ENCODE measurements at regions not wholly inside any gene's neighbourhood (a gene's known extent, or its start where the extent isn't known, plus 50 kb on each side); places are given as distances from the start of the nearest gene placed in this dataset.
A peak's percentile ranks its signal among the peaks of the same experiment; 100 is the strongest.

DNA sequence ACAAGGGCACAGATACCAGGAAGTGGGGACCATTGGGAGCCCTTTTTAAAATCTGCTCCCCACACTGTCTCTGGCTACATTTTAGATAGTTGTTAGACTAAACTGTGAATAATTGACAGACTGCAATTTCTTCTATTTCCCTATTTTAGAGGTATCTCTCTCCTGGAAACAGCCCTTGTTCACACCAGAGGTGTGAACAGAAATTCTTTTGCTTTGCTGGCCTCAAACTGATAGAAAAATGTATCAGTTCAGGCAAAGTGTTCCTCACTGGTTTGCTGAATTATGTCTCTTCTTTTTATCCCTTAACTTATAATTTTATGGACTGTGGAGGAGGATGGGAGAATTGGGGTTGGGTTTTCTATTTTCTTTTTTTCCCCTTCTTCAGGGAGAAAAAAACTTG lies 513.2 kb upstream of the SULF2 start:
- Histone ChIP-seq H4K8ac (ENCODE audit: low read length) (no peak overlapping the region), H3K14ac (ENCODE audit: low read length in 2 of 2) (no peak overlapping the region), H2AK5ac (ENCODE audit: low read length, severe bottlenecking) (peak overlapping the region; percentile 97), H3K9me3 (ENCODE audit: control insufficient read depth, low read length) (peaks cover 3% of the 10 kb centered on the region), H3K4me2 (ENCODE audit: low read length, poor library complexity, severe bottlenecking) (no peak overlapping the region), H3K27me3 (ENCODE audit: control insufficient read depth in 1 of 2, insufficient read depth in 1 of 2, low read length in 2 of 2) (peaks cover 0 to 27% of the 10 kb centered on the region in 2 experiments), H3K9ac (ENCODE audit: low read length) (peak overlapping the region; percentile 60), H2AFZ (ENCODE audit: low read depth, low read length) (no peak overlapping the region), H4K91ac (ENCODE audit: low read length) (no peak overlapping the region), H2BK15ac (ENCODE audit: low read depth, poor library complexity, severe bottlenecking) (no peak overlapping the region), H3K18ac (ENCODE audit: low read depth in 1 of 2, low read length in 2 of 2) (no peak overlapping the region), H2BK5ac (ENCODE audit: low read depth, low read length, poor library complexity, severe bottlenecking) (no peak overlapping the region), H3K4me1 (ENCODE audit: control insufficient read depth, insufficient read depth, low read depth, low read length) (peaks cover 13% of the 10 kb centered on the region), H3K27ac (ENCODE audit: low read length, poor library complexity, severe bottlenecking) (no peak overlapping the region), H3K4ac (ENCODE audit: low read depth in 1 of 2, low read length in 2 of 2) (no peak overlapping the region), H2BK12ac (ENCODE audit: low read length in 2 of 2) (no peak overlapping the region), H3K36me3 (ENCODE audit: control insufficient read depth in 1 of 2, insufficient read depth in 2 of 2, low read depth in 1 of 2, low read length in 2 of 2) (no peaks in the 10 kb centered on the region), H2BK120ac (ENCODE audit: low read depth, low read length) (no peak overlapping the region), H3K79me1 (replicated peaks; ENCODE audit: low read length, poor library complexity, severe bottlenecking) (no peaks in the 10 kb centered on the region), H3K23ac (ENCODE audit: low read length in 2 of 2) (no peak overlapping the region), H3K4me3 (ENCODE audit: insufficient read depth in 1 of 2, low read depth in 1 of 2, low read length in 2 of 2) (no peak overlapping the region)
- DNase-seq: no peak

DNA sequence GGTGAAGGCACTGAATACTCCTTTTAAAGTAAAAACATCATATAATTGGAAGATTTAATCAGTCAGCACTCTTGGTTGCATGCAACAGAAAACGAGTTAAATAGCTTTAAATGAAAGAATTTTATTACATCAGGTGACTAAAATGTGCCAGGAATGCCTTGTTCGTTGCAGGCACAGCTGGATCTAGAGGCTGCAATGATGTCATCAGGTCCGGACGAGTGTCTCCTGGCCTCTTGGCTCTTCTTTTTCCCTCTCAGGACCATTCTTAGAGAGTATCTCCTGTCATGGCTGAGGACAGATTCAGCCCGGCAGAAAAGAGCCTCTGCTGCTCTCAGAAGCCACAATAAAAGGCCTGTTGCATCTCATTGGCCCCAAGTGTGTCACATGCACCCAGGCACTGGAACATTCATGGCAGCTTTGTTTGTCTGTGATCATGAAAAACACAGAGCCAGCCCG lies 510.7 kb upstream of the SULF2 start:
- peak overlapping the region; percentile 67 for H2BK5ac ChIP-seq (ENCODE audit: low read depth, low read length, poor library complexity, severe bottlenecking)
- no peaks in the 10 kb centered on the region for H3K79me1 ChIP-seq (replicated peaks; ENCODE audit: low read length, poor library complexity, severe bottlenecking)
- no peak overlapping the region for H2BK12ac ChIP-seq (ENCODE audit: low read length in 2 of 2)

DNA sequence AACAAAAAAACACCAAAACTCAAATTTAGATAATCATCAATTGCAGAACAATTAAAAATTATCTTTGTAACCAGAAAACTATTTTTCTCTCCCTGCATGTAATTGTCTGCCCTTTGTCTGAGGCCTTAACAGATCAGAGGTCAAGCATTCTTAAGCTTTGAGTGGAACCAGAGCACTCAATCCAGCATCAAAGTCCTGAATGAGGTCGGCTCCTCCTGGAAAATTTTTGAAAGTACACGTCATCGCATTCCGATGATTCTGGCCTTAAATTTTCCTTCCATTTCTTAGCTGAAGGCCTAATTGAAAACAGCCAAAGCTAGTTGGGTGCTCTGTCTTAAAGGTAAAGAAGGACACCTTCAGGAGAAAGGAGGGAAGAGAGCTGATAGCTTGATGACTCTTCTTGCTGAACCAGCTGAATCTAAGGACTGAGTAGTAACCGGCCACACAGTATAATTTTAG lies 510.2 kb upstream of the SULF2 start:
- 0% methylated on average over 4 of the region's 5 CpGs for WGBS
- Histone ChIP-seq H3K36me3 (ENCODE audit: control insufficient read depth in 1 of 2, insufficient read depth in 2 of 2, low read depth in 1 of 2, low read length in 2 of 2) (no peaks in the 10 kb centered on the region), H2AK5ac (ENCODE audit: low read length, severe bottlenecking) (no peak overlapping the region), H2AFZ (ENCODE audit: low read depth, low read length) (no peak overlapping the region), H4K91ac (ENCODE audit: low read length) (no peak overlapping the region), H3K18ac (ENCODE audit: low read depth in 1 of 2, low read length in 2 of 2) (no peak overlapping the region), H4K8ac (ENCODE audit: low read length) (no peak overlapping the region), H3K4me3 (ENCODE audit: insufficient read depth in 1 of 2, low read depth in 1 of 2, low read length in 2 of 2) (no peak overlapping the region), H2BK120ac (ENCODE audit: low read depth, low read length) (no peak overlapping the region), H2BK12ac (ENCODE audit: low read length in 2 of 2) (no peak overlapping the region), H3K79me1 (replicated peaks; ENCODE audit: low read length, poor library complexity, severe bottlenecking) (no peaks in the 10 kb centered on the region), H3K4ac (ENCODE audit: low read depth in 1 of 2, low read length in 2 of 2) (no peak overlapping the region), H3K4me2 (ENCODE audit: low read length, poor library complexity, severe bottlenecking) (no peak overlapping the region), H3K4me1 (ENCODE audit: control insufficient read depth, insufficient read depth, low read depth, low read length) (peaks cover 15% of the 10 kb centered on the region), H3K27me3 (ENCODE audit: control insufficient read depth in 1 of 2, insufficient read depth in 1 of 2, low read length in 2 of 2) (peaks cover 11 to 18% of the 10 kb centered on the region in 2 experiments), H2BK5ac (ENCODE audit: low read depth, low read length, poor library complexity, severe bottlenecking) (no peak overlapping the region), H2BK15ac (ENCODE audit: low read depth, poor library complexity, severe bottlenecking) (no peak overlapping the region), H3K9me3 (ENCODE audit: control insufficient read depth, low read length) (peaks cover 3% of the 10 kb centered on the region), H3K14ac (ENCODE audit: low read length in 2 of 2) (no peak overlapping the region), H3K27ac (ENCODE audit: low read length, poor library complexity, severe bottlenecking) (peak overlapping the region; percentile 95), H3K9ac (ENCODE audit: low read length) (peak overlapping the region; percentile 43), H3K23ac (ENCODE audit: low read length in 2 of 2) (no peak overlapping the region)
- peak; percentile 87 for DNase-seq

More for the DNA sequence above, 510.7 kb upstream of the SULF2 start:
- Histone ChIP-seq H3K14ac (ENCODE audit: low read length in 2 of 2) (no peak overlapping the region), H3K23ac (ENCODE audit: low read length in 2 of 2) (no peak overlapping the region), H3K4me2 (ENCODE audit: low read length, poor library complexity, severe bottlenecking) (no peak overlapping the region), H3K27ac (ENCODE audit: low read length, poor library complexity, severe bottlenecking) (peak overlapping the region; percentile 95), H4K8ac (ENCODE audit: low read length) (no peak overlapping the region), H3K18ac (ENCODE audit: low read depth in 1 of 2, low read length in 2 of 2) (peak overlapping the region in 1 of 2 experiments; percentile 38), H3K9me3 (ENCODE audit: control insufficient read depth, low read length) (peaks cover 3% of the 10 kb centered on the region), H3K4ac (ENCODE audit: low read depth in 1 of 2, low read length in 2 of 2) (no peak overlapping the region), H4K91ac (ENCODE audit: low read length) (no peak overlapping the region), H2AFZ (ENCODE audit: low read depth, low read length) (no peak overlapping the region), H3K27me3 (ENCODE audit: control insufficient read depth in 1 of 2, insufficient read depth in 1 of 2, low read length in 2 of 2) (peaks cover 5 to 16% of the 10 kb centered on the region in 2 experiments), H2BK15ac (ENCODE audit: low read depth, poor library complexity, severe bottlenecking) (no peak overlapping the region), H3K36me3 (ENCODE audit: control insufficient read depth in 1 of 2, insufficient read depth in 2 of 2, low read depth in 1 of 2, low read length in 2 of 2) (no peaks in the 10 kb centered on the region), H3K4me3 (ENCODE audit: insufficient read depth in 1 of 2, low read depth in 1 of 2, low read length in 2 of 2) (no peak overlapping the region), H2BK120ac (ENCODE audit: low read depth, low read length) (no peak overlapping the region), H3K9ac (ENCODE audit: low read length) (peak overlapping the region; percentile 43), H2AK5ac (ENCODE audit: low read length, severe bottlenecking) (peak overlapping the region; percentile 8), H3K4me1 (ENCODE audit: control insufficient read depth, insufficient read depth, low read depth, low read length) (peaks cover 15% of the 10 kb centered on the region)
- DNase-seq: peak; percentile 77
- 7% methylated on average over 6 of the region's 6 CpGs for WGBS

DNA sequence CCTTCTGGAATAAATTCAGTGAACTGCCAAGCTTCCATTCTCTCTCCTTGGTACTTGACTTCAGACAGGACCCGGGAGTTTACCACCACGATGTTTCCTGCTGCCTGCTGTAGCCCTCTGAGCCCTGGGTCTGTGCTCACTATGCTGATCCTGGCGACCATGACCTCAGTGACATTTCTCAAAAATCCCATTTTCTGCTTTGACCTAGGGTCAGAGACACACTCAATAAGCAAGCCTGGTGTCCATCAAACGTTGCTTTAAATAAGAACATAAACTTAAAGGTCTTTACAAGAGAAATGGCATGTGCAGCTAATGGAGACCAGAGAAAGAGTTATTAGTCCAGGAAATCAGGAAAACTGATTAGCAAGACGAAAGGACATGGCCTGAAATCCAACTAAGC lies 509.7 kb upstream of the SULF2 start:
- Histone ChIP-seq H2AK5ac (ENCODE audit: low read length, severe bottlenecking) (peak overlapping the region; percentile 2), H3K27me3 (ENCODE audit: control insufficient read depth in 1 of 2, insufficient read depth in 1 of 2, low read length in 2 of 2) (peaks cover 15 to 21% of the 10 kb centered on the region in 2 experiments), H3K4me2 (ENCODE audit: low read length, poor library complexity, severe bottlenecking) (no peak overlapping the region), H3K27ac (ENCODE audit: low read length, poor library complexity, severe bottlenecking) (peak overlapping the region; percentile 90), H3K23ac (ENCODE audit: low read length in 2 of 2) (no peak overlapping the region), H4K91ac (ENCODE audit: low read length) (no peak overlapping the region), H4K8ac (ENCODE audit: low read length) (no peak overlapping the region), H3K18ac (ENCODE audit: low read depth in 1 of 2, low read length in 2 of 2) (no peak overlapping the region), H3K9me3 (ENCODE audit: control insufficient read depth, low read length) (peaks cover 3% of the 10 kb centered on the region), H3K4me1 (ENCODE audit: control insufficient read depth, insufficient read depth, low read depth, low read length) (peaks cover 15% of the 10 kb centered on the region), H2BK5ac (ENCODE audit: low read depth, low read length, poor library complexity, severe bottlenecking) (peak overlapping the region; percentile 4), H2BK15ac (ENCODE audit: low read depth, poor library complexity, severe bottlenecking) (no peak overlapping the region), H3K79me1 (replicated peaks; ENCODE audit: low read length, poor library complexity, severe bottlenecking) (no peaks in the 10 kb centered on the region), H2BK120ac (ENCODE audit: low read depth, low read length) (no peak overlapping the region), H3K36me3 (ENCODE audit: control insufficient read depth in 1 of 2, insufficient read depth in 2 of 2, low read depth in 1 of 2, low read length in 2 of 2) (no peaks in the 10 kb centered on the region), H3K14ac (ENCODE audit: low read length in 2 of 2) (no peak overlapping the region), H3K9ac (ENCODE audit: low read length) (no peak overlapping the region), H2AFZ (ENCODE audit: low read depth, low read length) (no peak overlapping the region), H3K4ac (ENCODE audit: low read depth in 1 of 2, low read length in 2 of 2) (no peak overlapping the region), H3K4me3 (ENCODE audit: insufficient read depth in 1 of 2, low read depth in 1 of 2, low read length in 2 of 2) (no peak overlapping the region), H2BK12ac (ENCODE audit: low read length in 2 of 2) (no peak overlapping the region)
- 1% methylated on average over 4 of the region's 5 CpGs for WGBS
- peak; percentile 28 for DNase-seq
